ENCODE measurements at regions not wholly inside any gene's neighbourhood (a gene's known extent, or its start where the extent isn't known, plus 50 kb on each side); places are given as distances from the start of the nearest gene placed in this dataset.

DNA sequence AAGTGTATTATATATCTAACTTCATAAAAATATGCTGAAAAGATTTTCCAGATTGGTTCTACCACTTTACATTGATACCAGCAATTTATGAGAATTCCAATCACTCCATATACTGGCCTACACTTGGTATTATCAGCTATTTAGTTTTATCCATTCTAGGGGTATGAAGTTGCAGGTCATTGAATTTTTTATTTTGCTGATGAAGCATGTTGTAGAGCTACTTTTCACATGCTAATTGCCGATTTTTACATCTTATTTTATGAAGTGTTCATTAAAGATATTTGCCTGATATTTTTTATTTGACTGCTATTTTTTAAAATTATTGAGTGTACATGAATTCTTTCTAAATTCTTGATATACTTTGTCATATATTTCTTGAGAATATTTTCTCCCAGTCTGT, 542.1 kb downstream of the ADCYAP1 start:
- Histone ChIP-seq H3K9ac (ENCODE audit: extremely low read depth, low read length, poor library complexity, severe bottlenecking) (no peak overlapping the region), H3K27ac (ENCODE audit: low read depth, low read length) (no peak overlapping the region), H3K27me3 (ENCODE audit: control insufficient read depth, insufficient read depth, low read length, poor library complexity, severe bottlenecking) (no peaks in the 10 kb centered on the region), H3K4me3 (ENCODE audit: low read length) (no peak overlapping the region), H3K4me1 (ENCODE audit: control insufficient read depth, insufficient read depth, low read length) (no peaks in the 10 kb centered on the region), H3K9me3 (ENCODE audit: control insufficient read depth, low read length) (no peaks in the 10 kb centered on the region), H3K36me3 (ENCODE audit: control insufficient read depth, insufficient read depth, low read length) (no peaks in the 10 kb centered on the region)
- H3K36me3 Mint-ChIP-seq (ENCODE audit: low read depth) = no peaks in the 10 kb centered on the region
- DNase-seq = no peak
- H3K27ac Mint-ChIP-seq = no peak overlapping the region
- no peak overlapping the region for H3K4me3 Mint-ChIP-seq
- H3K4me1 Mint-ChIP-seq = no peaks in the 10 kb centered on the region
- TF ChIP-seq, protein P1, sequence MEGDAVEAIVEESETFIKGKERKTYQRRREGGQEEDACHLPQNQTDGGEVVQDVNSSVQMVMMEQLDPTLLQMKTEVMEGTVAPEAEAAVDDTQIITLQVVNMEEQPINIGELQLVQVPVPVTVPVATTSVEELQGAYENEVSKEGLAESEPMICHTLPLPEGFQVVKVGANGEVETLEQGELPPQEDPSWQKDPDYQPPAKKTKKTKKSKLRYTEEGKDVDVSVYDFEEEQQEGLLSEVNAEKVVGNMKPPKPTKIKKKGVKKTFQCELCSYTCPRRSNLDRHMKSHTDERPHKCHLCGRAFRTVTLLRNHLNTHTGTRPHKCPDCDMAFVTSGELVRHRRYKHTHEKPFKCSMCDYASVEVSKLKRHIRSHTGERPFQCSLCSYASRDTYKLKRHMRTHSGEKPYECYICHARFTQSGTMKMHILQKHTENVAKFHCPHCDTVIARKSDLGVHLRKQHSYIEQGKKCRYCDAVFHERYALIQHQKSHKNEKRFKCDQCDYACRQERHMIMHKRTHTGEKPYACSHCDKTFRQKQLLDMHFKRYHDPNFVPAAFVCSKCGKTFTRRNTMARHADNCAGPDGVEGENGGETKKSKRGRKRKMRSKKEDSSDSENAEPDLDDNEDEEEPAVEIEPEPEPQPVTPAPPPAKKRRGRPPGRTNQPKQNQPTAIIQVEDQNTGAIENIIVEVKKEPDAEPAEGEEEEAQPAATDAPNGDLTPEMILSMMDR (conservative IDR thresholded peaks at IDR 0.05) = no peak
- WGBS, 2 experiments (ENCODE audit: insufficient coverage in 1 of 2, insufficient read length in 1 of 2) = 60 to 80% methylated on average over 1 of the region's 1 CpG
- H3K27me3 Mint-ChIP-seq (ENCODE audit: insufficient read depth) = no peaks in the 10 kb centered on the region
- H3K9me3 Mint-ChIP-seq = no peaks in the 10 kb centered on the region

DNA sequence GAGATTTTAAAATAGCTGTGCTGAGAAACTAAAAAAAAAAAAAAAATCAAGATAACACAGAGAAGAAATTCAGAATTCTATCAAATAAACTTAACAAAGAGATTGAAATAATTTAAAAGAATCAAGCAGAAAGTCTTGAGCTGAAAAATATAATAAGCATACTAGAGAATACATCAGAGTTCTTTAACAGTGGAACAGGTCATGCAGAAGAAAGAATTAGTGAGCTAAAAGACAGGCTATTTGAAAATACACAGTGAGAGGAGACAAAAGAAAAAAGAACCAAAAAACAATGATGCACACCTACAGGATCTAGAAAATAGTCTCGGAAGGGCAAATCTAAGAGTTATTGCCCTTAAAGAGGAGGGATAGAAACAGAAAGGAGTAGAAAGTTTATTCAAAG, 548.1 kb downstream of the ADCYAP1 start:
- no peak overlapping the region for H3K27ac Mint-ChIP-seq
- no peaks in the 10 kb centered on the region for H3K4me1 Mint-ChIP-seq
- peaks cover 4% of the 10 kb centered on the region for H3K9me3 Mint-ChIP-seq
- Histone ChIP-seq H3K36me3 (ENCODE audit: control insufficient read depth, insufficient read depth, low read length) (no peaks in the 10 kb centered on the region), H3K4me3 (ENCODE audit: low read length) (no peak overlapping the region), H3K4me1 (ENCODE audit: control insufficient read depth, insufficient read depth, low read length) (no peaks in the 10 kb centered on the region), H3K9ac (ENCODE audit: extremely low read depth, low read length, poor library complexity, severe bottlenecking) (no peak overlapping the region), H3K27ac (ENCODE audit: low read depth, low read length) (no peak overlapping the region), H3K9me3 (ENCODE audit: control insufficient read depth, low read length) (peaks cover 10% of the 10 kb centered on the region), H3K27me3 (ENCODE audit: control insufficient read depth, insufficient read depth, low read length, poor library complexity, severe bottlenecking) (no peaks in the 10 kb centered on the region)
- no peaks in the 10 kb centered on the region for H3K36me3 Mint-ChIP-seq (ENCODE audit: low read depth)
- 100% methylated on average over 1 of the region's 1 CpG; no CpG with 5 or more reads in 1 of the 2 experiments for WGBS, 2 experiments (ENCODE audit: insufficient coverage in 1 of 2, insufficient read length in 1 of 2)
- TF ChIP-seq, protein P1 (conservative IDR thresholded peaks at IDR 0.05) = no peak
- DNase-seq = no peak
- no peak overlapping the region for H3K4me3 Mint-ChIP-seq
- peaks cover 2% of the 10 kb centered on the region for H3K27me3 Mint-ChIP-seq (ENCODE audit: insufficient read depth)

DNA sequence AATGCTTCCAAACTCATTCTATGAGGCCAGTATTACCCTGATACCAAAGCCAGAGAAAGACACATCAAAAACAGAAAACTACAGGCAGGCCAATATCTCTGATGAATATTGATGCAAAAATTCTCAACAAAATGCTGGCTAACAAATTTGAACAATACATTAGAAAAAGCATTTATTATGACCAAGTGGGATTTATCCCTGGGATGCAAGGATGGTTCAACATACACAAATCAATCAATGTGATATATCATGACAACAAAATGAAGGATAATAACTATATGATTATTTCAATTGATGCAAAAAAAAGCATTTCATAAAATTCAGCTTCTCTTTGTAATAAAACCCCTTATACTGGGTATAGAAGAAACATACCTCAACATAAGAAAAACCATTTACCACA, 550.9 kb downstream of the ADCYAP1 start:
- H3K4me1 ChIP-seq (ENCODE audit: control insufficient read depth, insufficient read depth, low read length) = no peaks in the 10 kb centered on the region
- H3K9ac ChIP-seq (ENCODE audit: extremely low read depth, low read length, poor library complexity, severe bottlenecking) = no peak overlapping the region
- no peak overlapping the region for H3K4me3 Mint-ChIP-seq
- H3K27ac Mint-ChIP-seq = no peak overlapping the region
- no peak for DNase-seq
- no peaks in the 10 kb centered on the region for H3K36me3 Mint-ChIP-seq (ENCODE audit: low read depth)
- no peak overlapping the region for H3K27ac ChIP-seq (ENCODE audit: low read depth, low read length)
- H3K27me3 ChIP-seq (ENCODE audit: control insufficient read depth, insufficient read depth, low read length, poor library complexity, severe bottlenecking) = no peaks in the 10 kb centered on the region
- no peaks in the 10 kb centered on the region for H3K4me1 Mint-ChIP-seq
- TF ChIP-seq, protein P1 (conservative IDR thresholded peaks at IDR 0.05) = no peak
- no peak overlapping the region for H3K4me3 ChIP-seq (ENCODE audit: low read length)
- H3K9me3 ChIP-seq (ENCODE audit: control insufficient read depth, low read length) = peaks cover 10% of the 10 kb centered on the region
- peaks cover 5% of the 10 kb centered on the region for H3K9me3 Mint-ChIP-seq
- H3K36me3 ChIP-seq (ENCODE audit: control insufficient read depth, insufficient read depth, low read length) = no peaks in the 10 kb centered on the region
- peaks cover 2% of the 10 kb centered on the region for H3K27me3 Mint-ChIP-seq (ENCODE audit: insufficient read depth)
